GM12878 (cell line): ENCODE measurements at regions not wholly inside any gene's neighbourhood (a gene's known extent, or its start where the extent isn't known, plus 50 kb on each side); places are given as distances from the start of the nearest gene placed in this dataset.

Experiments
- ATAC-seq: fragments of 200-7000 bp; cut with Tn5 transposase; 3 replicates; pipeline ENCODE4 v1.9.1; 2020; ENCODE audit warnings: mild to moderate bottlenecking, moderate library complexity
- BruUV-seq: library from RNA; stranded (reverse); fragments of 400-500 nt; replicated peaks from 2 replicates; lab custom pipeline; 2021; lab: Mats Ljungman, UMichigan
- CTCF ChIA-PET: fragments of 300-600 bp; sonication (Branson Sonifier 250); formaldehyde crosslinking; extraction: SDS; loops from one replicate; lab custom pipeline; 2021; ENCODE audit warnings: inconsistent platforms; lab: Yijun Ruan, JAX
- POLR2A ChIA-PET: fragments of 350-600 bp; formaldehyde crosslinking; extraction: SDS; loops from one replicate; lab custom pipeline; 2021; ENCODE audit warnings: inconsistent platforms; lab: Charles Lee
- RAD21 ChIA-PET: fragments of 300-600 bp; sonication (Branson Sonifier 250); formaldehyde crosslinking; loops from one replicate; lab custom pipeline; 2023; ENCODE audit warnings: antibody characterized with exemption; ENCODE audit not compliant: unreplicated experiment; lab: Charles Lee
- SMC1A ChIA-PET: fragments of 300-600 bp; sonication (Branson Sonifier 250); formaldehyde crosslinking; loops from one replicate; lab custom pipeline; 2023; ENCODE audit not compliant: unreplicated experiment, uncharacterized antibody; lab: Charles Lee
- DNase-seq: peaks from one replicate; pipeline ENCODE4 v3.0.0-alpha.2; 2011; ENCODE audit warnings: low read depth, low spot score
- FAIRE-seq: peaks from 3 replicates; lab custom pipeline; 2011; peaks lifted over from hg19 to GRCh38; lab: Jason Lieb, UNC
- H2AFZ ChIP-seq: 2 replicates; pipeline ENCODE4 v1.6.0; 2011; ENCODE audit warnings: low read depth, low read length, control low read depth; ENCODE audit not compliant: control insufficient read depth
- H3K27ac ChIP-seq: 2 replicates; pipeline ENCODE4 v1.5.1; 2011; ENCODE audit warnings: control low read depth; ENCODE audit not compliant: control insufficient read depth, insufficient read depth
- H3K27me3 ChIP-seq, 2 experiments: replicated peaks in 1 of 2; 2 replicates each; pipeline versions ENCODE4 v1.6.0 to v1.6.1; 2011; ENCODE audit warnings: low read length in 1 of 2; ENCODE audit not compliant: control insufficient read depth in 2 of 2, insufficient read depth in 2 of 2
- H3K36me3 ChIP-seq, 2 experiments: 2 replicates each; pipeline ENCODE4 v1.5.1; 2011; ENCODE audit warnings: low read length in 1 of 2; ENCODE audit not compliant: control insufficient read depth in 2 of 2, insufficient read depth in 2 of 2
- H3K4me1 ChIP-seq: 2 replicates; pipeline ENCODE4 v1.6.1; 2011; ENCODE audit warnings: mild to moderate bottlenecking, low read length, moderate library complexity, mixed read lengths; ENCODE audit not compliant: control insufficient read depth, insufficient read depth
- H3K4me2 ChIP-seq: 2 replicates; pipeline ENCODE4 v1.6.0; 2011; ENCODE audit warnings: control low read depth; ENCODE audit not compliant: control insufficient read depth, insufficient read depth
- H3K4me3 ChIP-seq: fragments of 200-600 bp; sonication (generic); 2 replicates; pipeline ENCODE4 v1.5.1; 2016
- H3K79me2 ChIP-seq: 2 replicates; pipeline ENCODE4 v1.6.0; 2011; ENCODE audit warnings: low read length; ENCODE audit not compliant: control insufficient read depth, insufficient read depth
- H3K9ac ChIP-seq: 2 replicates; pipeline ENCODE4 v1.8.0; 2011; ENCODE audit warnings: low read length, control low read depth, mixed read lengths; ENCODE audit not compliant: control insufficient read depth, insufficient read depth
- H3K9me3 ChIP-seq: replicated peaks from 3 replicates; pipeline ENCODE4 v1.5.1; 2011; ENCODE audit warnings: mild to moderate bottlenecking, low read length; ENCODE audit not compliant: control insufficient read depth, insufficient read depth
- H4K20me1 ChIP-seq: 2 replicates; pipeline ENCODE4 v1.6.0; 2011; ENCODE audit not compliant: control insufficient read depth, insufficient read depth
- BACH1 ChIP-seq: fragments of 450-650 bp; IDR thresholded peaks from 2 replicates; pipeline ENCODE4 v1.6.1; 2017; ENCODE audit warnings: mild to moderate bottlenecking, borderline replicate concordance
- FOXK2 ChIP-seq: fragments of 450-650 bp; IDR thresholded peaks from 2 replicates; pipeline ENCODE4 v1.6.1; 2017; ENCODE audit warnings: mild to moderate bottlenecking, moderate library complexity
- JUNB ChIP-seq: IDR thresholded peaks from 2 replicates; pipeline ENCODE4 v1.6.1; 2016; ENCODE audit warnings: antibody characterized with exemption, mild to moderate bottlenecking
- NFIC ChIP-seq: IDR thresholded peaks from 2 replicates; pipeline ENCODE4 v1.6.1; 2012; ENCODE audit warnings: low read depth, mild to moderate bottlenecking, inconsistent platforms, low read length, moderate library complexity
- POLR2AphosphoS2 ChIP-seq: IDR thresholded peaks from 2 replicates; pipeline ENCODE4 v1.6.1; 2011; ENCODE audit warnings: low read depth, mild to moderate bottlenecking, low read length, improper control_type of control experiment, moderate library complexity
- TCF3 ChIP-seq: IDR thresholded peaks from 2 replicates; pipeline ENCODE4 v1.6.1; 2012; ENCODE audit warnings: low read depth, mild to moderate bottlenecking, low read length, borderline replicate concordance; ENCODE audit not compliant: insufficient read depth
- ZNF384 ChIP-seq: IDR thresholded peaks from 2 replicates; pipeline ENCODE4 v1.6.1; 2012; ENCODE audit warnings: low read depth, mild to moderate bottlenecking, low read length, improper control_type of control experiment, borderline replicate concordance
- ZZZ3 ChIP-seq: IDR thresholded peaks from 2 replicates; pipeline ENCODE4 v1.6.1; 2011; ENCODE audit warnings: low read depth; ENCODE audit not compliant: control insufficient read depth, insufficient read length
- WGBS: methylation state at CpG from one replicate; pipeline ENCODE4 v1.1.6; 2016; ENCODE audit warnings: low lambda C conversion rate; ENCODE audit not compliant: insufficient replicate concordance, insufficient coverage; ENCODE audit errors: missing lambda C conversion rate; 5-methylcytosine and 5-hydroxymethylcytosine counted together
- in situ Hi-C: fragments of 300-500 bp; cut with MboI; formaldehyde crosslinking; loops from 9 replicates; pipeline ENCODE4 v1.14.3; 2018; ENCODE audit warnings: mixed read lengths
- intact Hi-C: fragments of 100-400 bp; cut with micrococcal nuclease; formaldehyde crosslinking; loops from one replicate; pipeline ENCODE4 v1.14.2; 2022; ENCODE audit not compliant: unreplicated experiment
- TF ChIP-seq, protein P1 (sequence below): fragments of 450-650 bp; IDR thresholded peaks from 2 replicates; pipeline ENCODE4 v1.6.1; 2017; ENCODE audit warnings: antibody characterized with exemption, mild to moderate bottlenecking, moderate library complexity
- TF ChIP-seq, protein P2 (sequence below): IDR thresholded peaks from 2 replicates; pipeline ENCODE4 v1.6.1; 2011; ENCODE audit warnings: borderline replicate concordance, low read depth, mild to moderate bottlenecking, moderate library complexity, low read length; ENCODE audit not compliant: insufficient read depth, poor library complexity, severe bottlenecking
- TF ChIP-seq, protein P3 (sequence below): fragments of 450-650 bp; IDR thresholded peaks from 2 replicates; pipeline ENCODE4 v1.6.1; 2016; ENCODE audit warnings: mild to moderate bottlenecking, moderate library complexity, borderline replicate concordance

DNA sequence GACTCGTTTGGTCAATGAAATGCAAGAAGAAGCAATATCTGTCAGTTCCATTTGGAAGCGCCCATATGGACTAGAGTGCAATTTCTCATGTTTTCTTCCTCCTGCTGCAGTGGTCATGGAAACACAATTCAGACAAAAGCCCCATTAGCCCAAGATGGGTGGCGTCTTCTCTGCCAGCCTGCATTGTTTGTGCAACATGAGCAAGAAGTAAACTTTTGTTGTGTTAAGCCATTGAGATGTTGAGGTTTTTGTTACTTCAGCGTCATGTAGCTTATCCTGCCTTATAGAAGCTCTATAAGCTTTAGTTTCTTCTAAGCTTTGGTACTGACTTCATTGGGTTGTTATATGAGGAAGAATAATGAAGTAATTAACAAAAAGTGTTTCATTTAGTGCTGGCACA, 137.4 kb downstream of the NPIPB5 start (continued):
- TF ChIP-seq ZNF384 (no peak), JUNB (no peak)
- TF ChIP-seq, protein P1, sequence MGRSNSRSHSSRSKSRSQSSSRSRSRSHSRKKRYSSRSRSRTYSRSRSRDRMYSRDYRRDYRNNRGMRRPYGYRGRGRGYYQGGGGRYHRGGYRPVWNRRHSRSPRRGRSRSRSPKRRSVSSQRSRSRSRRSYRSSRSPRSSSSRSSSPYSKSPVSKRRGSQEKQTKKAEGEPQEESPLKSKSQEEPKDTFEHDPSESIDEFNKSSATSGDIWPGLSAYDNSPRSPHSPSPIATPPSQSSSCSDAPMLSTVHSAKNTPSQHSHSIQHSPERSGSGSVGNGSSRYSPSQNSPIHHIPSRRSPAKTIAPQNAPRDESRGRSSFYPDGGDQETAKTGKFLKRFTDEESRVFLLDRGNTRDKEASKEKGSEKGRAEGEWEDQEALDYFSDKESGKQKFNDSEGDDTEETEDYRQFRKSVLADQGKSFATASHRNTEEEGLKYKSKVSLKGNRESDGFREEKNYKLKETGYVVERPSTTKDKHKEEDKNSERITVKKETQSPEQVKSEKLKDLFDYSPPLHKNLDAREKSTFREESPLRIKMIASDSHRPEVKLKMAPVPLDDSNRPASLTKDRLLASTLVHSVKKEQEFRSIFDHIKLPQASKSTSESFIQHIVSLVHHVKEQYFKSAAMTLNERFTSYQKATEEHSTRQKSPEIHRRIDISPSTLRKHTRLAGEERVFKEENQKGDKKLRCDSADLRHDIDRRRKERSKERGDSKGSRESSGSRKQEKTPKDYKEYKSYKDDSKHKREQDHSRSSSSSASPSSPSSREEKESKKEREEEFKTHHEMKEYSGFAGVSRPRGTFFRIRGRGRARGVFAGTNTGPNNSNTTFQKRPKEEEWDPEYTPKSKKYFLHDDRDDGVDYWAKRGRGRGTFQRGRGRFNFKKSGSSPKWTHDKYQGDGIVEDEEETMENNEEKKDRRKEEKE = no peak

DNA sequence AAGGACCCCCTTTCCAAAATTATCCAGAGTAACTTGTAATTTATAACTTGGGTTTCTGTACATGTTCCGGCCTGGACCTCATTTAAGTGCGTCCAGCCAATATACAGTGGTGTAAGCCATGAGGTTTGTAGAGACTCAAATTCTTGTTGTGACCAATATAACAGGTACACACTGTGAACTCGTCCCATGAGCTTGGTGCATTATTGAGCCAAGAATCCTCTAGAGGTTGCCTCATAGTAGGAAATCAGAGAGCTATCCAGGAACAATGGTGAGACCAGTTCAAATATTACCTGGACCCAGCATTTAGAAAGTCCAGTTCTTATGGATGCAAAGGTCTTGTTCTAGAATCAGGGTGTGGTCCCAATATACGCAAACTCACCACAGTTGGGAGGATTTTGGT, 138.2 kb downstream of the NPIPB5 start:
- no peak for FAIRE-seq
- no peak overlapping the region for H3K4me2 ChIP-seq
- TF ChIP-seq ZZZ3 (no peak), TCF3 (no peak), POLR2AphosphoS2 (no peak), ZNF384 (no peak), NFIC (no peak), BACH1 (no peak), FOXK2 (no peak; the same call in 1 of the 2 replicates)
- TF ChIP-seq, protein P2, sequence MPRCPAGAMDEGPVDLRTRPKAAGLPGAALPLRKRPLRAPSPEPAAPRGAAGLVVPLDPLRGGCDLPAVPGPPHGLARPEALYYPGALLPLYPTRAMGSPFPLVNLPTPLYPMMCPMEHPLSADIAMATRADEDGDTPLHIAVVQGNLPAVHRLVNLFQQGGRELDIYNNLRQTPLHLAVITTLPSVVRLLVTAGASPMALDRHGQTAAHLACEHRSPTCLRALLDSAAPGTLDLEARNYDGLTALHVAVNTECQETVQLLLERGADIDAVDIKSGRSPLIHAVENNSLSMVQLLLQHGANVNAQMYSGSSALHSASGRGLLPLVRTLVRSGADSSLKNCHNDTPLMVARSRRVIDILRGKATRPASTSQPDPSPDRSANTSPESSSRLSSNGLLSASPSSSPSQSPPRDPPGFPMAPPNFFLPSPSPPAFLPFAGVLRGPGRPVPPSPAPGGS = no peak
- TF ChIP-seq, protein P3, sequence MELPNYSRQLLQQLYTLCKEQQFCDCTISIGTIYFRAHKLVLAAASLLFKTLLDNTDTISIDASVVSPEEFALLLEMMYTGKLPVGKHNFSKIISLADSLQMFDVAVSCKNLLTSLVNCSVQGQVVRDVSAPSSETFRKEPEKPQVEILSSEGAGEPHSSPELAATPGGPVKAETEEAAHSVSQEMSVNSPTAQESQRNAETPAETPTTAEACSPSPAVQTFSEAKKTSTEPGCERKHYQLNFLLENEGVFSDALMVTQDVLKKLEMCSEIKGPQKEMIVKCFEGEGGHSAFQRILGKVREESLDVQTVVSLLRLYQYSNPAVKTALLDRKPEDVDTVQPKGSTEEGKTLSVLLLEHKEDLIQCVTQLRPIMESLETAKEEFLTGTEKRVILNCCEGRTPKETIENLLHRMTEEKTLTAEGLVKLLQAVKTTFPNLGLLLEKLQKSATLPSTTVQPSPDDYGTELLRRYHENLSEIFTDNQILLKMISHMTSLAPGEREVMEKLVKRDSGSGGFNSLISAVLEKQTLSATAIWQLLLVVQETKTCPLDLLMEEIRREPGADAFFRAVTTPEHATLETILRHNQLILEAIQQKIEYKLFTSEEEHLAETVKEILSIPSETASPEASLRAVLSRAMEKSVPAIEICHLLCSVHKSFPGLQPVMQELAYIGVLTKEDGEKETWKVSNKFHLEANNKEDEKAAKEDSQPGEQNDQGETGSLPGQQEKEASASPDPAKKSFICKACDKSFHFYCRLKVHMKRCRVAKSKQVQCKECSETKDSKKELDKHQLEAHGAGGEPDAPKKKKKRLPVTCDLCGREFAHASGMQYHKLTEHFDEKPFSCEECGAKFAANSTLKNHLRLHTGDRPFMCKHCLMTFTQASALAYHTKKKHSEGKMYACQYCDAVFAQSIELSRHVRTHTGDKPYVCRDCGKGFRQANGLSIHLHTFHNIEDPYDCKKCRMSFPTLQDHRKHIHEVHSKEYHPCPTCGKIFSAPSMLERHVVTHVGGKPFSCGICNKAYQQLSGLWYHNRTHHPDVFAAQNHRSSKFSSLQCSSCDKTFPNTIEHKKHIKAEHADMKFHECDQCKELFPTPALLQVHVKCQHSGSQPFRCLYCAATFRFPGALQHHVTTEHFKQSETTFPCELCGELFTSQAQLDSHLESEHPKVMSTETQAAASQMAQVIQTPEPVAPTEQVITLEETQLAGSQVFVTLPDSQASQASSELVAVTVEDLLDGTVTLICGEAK = no peak

More for the DNA sequence above, 138.2 kb downstream of the NPIPB5 start:
- ChIA-PET POLR2A (interaction anchor here (0.7 kb wide), 2 partner anchors 14 to 537 kb away, joined by 4 to 6 read pairs; no protein-coding TSS in a partner anchor), RAD21 (no interaction called here), SMC1A (interaction anchor here (0.7 to 1.6 kb wide), 2 partner anchors 17 to 19 kb away, joined by 3 to 4 read pairs; no protein-coding TSS in a partner anchor), CTCF (no interaction called here)
- DNase-seq = no peak
- Histone ChIP-seq H3K36me3 (no peaks in the 10 kb centered on the region), H4K20me1 (no peaks in the 10 kb centered on the region), H3K9ac (no peak overlapping the region), H3K4me3 (no peak overlapping the region), H3K27me3 (peaks cover 4 to 8% of the 10 kb centered on the region in 2 experiments), H3K9me3 (no peaks in the 10 kb centered on the region), H3K79me2 (no peaks in the 10 kb centered on the region), H3K27ac (no peak overlapping the region), H2AFZ (no peak overlapping the region), H3K4me1 (no peaks in the 10 kb centered on the region)
- BruUV-seq = no TSS peak
- intact Hi-C loops (no loop called here), in situ Hi-C loops (no loop called here)
- 50% methylated on average over 4 of the region's 4 CpGs for WGBS
- ATAC-seq = no peak
